T1000 (cell line): ENCODE measurements at regions not wholly inside any gene's neighbourhood (a gene's known extent, or its start where the extent isn't known, plus 50 kb on each side); places are given as distances from the start of the nearest gene placed in this dataset.
"Not testable (repeated sequence)": the region's sequence is repeated elsewhere in the genome, so short reads cannot be mapped to it uniquely, and the experiment has no call there.

ENCODE experiments used
- DNase-seq: peaks from one replicate; lab custom pipeline; 2025; ENCODE audit warnings: mixed read lengths; lab: John Stamatoyannopoulos, UW

GRCh38 chr4:84126061-84126787 lies 372.9 kb downstream of the NKX6-1 start:
- no peak for DNase-seq

DNA sequence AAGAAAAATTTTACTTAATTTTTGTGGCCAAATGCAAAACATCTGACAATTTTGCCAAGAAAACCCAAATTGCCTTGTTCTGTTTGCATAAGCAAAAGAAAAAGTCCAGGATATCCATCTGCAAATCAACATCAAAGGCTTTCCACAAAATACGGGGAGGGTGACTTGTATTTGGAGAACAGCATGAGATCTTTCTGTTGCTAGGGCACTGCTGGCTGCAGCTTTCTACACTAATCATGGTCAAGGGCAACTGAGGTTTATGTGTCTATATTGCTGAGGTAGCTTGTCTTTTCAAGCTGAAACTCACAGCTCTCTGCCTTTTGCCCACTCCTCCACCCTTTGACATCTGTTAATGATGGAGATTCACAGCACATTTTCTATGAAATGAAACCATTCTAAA lies 389.1 kb downstream of the NKX6-1 start:
- no peak for DNase-seq

GRCh38 chr4:84101653-84102625 lies 397.2 kb downstream of the NKX6-1 start:
- DNase-seq: not testable (repeated sequence)

DNA sequence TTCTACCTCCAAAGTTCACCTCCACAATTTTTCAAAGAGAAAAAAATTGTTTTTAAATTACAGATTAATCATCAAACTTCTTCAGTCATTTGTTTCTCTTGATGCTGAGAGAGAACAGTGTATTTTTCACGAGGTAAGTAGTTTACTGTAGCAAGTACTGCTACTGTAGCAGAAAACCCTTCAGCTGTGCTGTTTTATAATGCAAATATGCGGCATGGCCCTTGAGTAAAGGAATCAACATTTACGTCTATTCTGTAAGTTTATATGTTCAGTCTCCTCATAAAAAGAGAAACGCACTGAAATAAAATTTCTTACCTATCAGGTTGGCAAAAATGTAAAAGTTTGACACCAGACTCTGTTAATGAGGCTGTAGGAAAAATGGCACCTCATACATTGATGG lies 399.0 kb downstream of the NKX6-1 start:
- DNase-seq: no peak

- no peak for DNase-seq
These were observed 399.5 kb downstream of the NKX6-1 start for GRCh38 chr4:84099599-84099998.

DNA sequence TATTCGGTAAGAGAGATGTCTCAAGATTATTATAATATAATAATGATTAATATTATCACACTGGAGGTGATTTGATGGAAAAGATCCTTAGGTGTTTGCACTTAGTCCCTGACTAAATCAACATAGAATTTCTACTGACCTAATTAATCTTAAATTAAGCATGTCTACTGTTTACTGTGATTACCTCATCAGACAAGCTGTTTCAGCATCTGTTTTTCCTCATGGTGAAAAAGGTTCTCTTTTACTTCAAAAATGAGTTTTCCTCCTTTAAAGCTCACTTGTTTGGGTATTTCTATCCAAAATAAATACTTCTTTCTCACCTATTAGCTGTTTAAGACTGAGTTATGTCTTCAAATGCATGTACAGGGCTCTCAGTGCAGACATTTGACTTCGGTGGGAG lies 407.8 kb downstream of the NKX6-1 start:
- no peak for DNase-seq

DNA sequence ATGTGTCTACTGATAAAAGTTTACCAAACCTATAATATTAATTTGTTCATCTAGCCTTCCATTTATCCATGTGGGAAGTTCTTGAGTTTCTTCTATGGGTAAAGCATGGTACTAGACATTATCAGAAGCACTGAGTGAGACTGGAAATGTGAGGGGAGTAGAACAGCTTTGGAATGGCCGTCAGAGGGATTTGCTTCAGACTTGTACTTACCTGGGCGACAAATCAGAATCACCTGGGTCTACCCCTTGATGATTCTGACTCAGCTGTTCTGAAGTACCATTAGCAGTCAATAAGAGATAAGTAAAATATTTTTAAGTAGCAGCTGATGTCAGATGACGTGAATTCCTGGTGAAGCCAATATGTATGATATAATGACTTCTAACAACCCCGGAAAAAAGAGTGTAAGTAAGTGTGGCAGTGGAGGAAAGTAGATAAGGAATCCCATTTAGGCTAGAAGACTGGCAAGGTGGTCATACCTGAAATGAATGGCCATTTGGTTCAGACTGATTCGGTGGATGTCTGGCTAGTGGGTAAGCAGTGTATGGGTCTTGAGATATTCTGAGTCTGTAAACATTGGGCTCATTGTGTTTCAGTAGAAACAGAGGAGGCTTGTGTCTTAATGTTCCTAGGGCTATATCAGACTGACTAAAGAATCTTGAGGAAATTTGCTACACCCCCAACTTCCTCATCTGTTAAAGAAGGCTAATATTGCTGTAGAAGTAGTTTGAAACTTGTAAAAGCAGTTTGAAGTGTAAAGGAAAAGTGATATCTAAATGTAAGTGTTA lies 409.2 kb downstream of the NKX6-1 start:
- no peak for DNase-seq

DNA sequence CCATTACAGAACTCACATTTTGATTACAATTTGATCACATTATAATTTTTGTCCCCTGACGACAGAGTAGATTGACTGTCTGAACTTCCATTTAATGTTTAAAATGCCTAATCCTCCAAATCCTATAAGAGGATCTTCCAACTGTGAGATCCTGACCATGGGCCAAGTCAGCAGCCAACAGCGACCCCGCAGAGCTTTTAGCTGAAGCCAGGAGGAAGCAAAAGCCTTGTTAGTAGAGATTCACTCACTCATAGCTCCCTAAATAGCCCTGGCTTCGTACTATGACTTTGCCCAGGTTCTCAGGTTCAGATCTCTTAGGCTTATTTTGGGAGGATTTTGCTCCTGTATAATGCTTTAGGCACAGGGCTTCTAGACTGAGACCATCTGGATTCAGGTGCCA lies 413.1 kb downstream of the NKX6-1 start:
- no peak for DNase-seq

GRCh38 chr4:84070289-84070688 lies 428.8 kb downstream of the NKX6-1 start:
- DNase-seq: no peak

DNA sequence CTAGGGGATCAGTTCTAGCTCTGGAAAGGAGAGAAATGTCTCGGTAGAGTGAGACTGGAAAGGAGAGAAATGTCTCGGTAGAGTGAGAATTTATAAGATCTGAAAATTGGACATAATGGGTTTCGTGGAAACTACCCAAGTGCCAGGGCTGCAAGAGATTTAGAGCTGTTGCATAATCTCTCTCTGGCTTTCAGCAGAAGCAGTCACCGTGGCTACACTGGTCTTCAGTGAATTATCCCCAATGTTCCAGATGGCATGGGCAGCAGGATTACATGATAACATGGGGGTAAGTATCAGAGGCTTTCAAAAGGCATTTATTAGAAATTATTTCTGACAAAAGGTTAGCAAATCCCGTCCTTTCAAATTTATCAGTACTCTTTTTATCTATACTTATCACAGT lies 435.5 kb downstream of the NKX6-1 start:
- DNase-seq: no peak

GRCh38 chr4:84058201-84058600 lies 440.9 kb downstream of the NKX6-1 start:
- DNase-seq: no peak

DNA sequence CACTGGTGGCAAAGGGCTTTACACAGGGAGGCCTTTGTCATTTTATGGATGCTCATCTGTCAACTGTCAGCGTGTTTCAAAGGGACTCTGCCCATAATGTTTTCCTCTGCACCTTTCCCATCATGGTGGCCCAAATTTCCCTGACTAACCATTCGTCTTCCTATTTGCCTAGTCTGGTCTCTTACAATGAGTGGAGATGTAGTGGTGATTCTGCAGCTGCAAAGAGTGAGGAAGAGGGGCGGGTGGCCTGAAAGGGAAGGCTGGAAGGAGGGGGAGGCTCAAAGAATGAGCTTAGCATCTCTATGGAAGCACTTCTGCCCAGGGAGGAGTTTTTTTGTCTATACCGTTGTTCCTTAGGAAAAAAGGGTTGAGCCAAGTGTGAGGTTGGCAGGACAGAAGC lies 447.5 kb downstream of the NKX6-1 start:
- no peak for DNase-seq

GRCh38 chr4:84051089-84051488 lies 448.0 kb downstream of the NKX6-1 start:
- no peak for DNase-seq

DNA sequence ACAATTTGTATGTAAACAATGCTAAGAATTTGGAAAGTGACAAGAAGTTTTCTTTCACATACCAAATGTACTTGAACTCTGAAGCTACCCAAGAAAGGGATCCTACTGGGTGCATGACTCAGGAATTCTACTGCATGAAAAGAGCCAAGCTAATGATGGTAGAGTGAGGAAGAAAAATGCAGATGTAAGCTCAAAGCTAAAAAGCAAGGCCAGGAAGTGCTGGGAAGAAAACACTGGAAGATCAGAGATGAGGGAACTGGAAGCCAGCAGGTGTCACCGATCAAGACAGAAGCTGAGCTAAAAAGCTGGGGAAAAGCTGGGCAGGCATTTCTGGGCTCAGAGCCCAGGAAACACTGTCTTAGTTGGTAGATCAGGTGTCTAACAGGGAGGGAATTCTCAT lies 449.1 kb downstream of the NKX6-1 start:
- no peak for DNase-seq

- DNase-seq: no peak
These were observed 452.5 kb downstream of the NKX6-1 start for GRCh38 chr4:84046551-84046950.

GRCh38 chr4:84041426-84041825 lies 457.7 kb downstream of the NKX6-1 start:
- DNase-seq: no peak

GRCh38 chr4:84035568-84035967 lies 463.5 kb downstream of the NKX6-1 start:
- no peak for DNase-seq

DNA sequence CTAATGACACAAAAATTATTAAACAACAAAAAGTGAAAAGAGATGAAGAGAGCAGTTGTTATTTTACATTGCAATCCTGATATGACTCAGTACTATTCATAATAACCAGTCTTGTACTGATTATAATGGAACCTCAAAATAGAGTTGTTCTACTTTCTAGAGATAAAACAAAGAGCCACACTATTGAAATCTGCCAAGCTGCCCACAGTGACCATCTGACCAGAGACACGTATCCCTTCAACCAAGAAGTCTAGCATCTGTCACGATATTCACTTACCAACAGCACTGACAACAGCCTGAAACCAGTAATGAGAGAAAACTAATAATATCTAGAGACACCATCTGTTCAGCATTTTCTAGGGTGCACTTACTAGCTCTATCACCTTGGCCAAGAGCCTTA lies 466.7 kb downstream of the NKX6-1 start:
- DNase-seq: no peak

- no peak for DNase-seq
These were observed 467.7 kb downstream of the NKX6-1 start for GRCh38 chr4:84031401-84031800.

- DNase-seq: no peak
These were observed 470.8 kb downstream of the NKX6-1 start for GRCh38 chr4:84028340-84028739.

GRCh38 chr4:84024405-84024804 lies 474.7 kb downstream of the NKX6-1 start:
- no peak for DNase-seq

DNA sequence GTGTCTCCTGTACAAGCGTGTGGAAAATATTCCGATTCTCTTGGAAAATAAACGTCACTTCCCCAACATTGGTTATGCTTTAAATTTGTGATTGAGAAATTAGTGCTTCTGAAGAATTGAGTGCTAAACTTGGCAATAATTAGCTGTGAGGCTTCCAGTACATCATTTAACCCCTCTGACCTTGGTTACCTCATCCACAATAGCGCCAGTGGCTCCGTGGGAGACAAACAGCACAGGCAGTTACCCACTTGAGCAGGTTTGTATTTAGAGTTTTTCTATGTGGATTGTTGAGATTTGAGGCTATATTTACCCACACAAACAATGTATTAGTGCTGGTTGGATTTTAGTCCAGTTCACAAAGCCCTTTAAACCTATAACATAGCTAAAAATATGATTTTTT lies 476.5 kb downstream of the NKX6-1 start:
- DNase-seq: no peak
